ENCODE measurements at regions not wholly inside any gene's neighbourhood (a gene's known extent, or its start where the extent isn't known, plus 50 kb on each side); places are given as distances from the start of the nearest gene placed in this dataset.

DNA sequence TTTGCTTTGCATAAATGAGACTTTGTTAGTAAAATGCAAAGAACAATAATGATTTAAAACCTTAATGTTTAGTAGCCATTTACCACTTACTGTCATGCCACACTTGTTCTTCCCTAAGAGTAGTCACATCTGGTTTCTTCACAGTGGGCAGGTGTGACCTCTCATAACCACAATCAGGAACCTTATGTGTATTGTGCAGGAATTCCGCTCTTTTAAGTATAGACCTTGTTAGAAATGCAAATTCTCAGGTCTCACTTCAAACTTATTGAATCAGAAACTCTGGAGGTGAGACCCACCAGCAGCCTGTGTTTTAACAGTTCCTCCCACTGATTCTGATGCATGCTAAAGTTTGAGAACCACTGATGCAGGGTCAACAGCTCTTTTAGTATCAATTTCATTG lies 518.8 kb upstream of the MEX3C start:
- CTCF ChIA-PET = interaction anchor here (1.1 kb wide), 1 partner anchor 26 kb away, joined by 3 read pairs; no protein-coding TSS in a partner anchor
- TF ChIP-seq GABPA (IDR thresholded peaks at IDR 0.05; ENCODE audit: low read depth) (no peak), FOSL2 (IDR thresholded peaks at IDR 0.05; ENCODE audit: borderline replicate concordance, low read depth) (no peak), YY1 (IDR thresholded peaks at IDR 0.05; ENCODE audit: low read depth) (no peak), EZH2phosphoT487 (IDR thresholded peaks at IDR 0.05; ENCODE audit: borderline replicate concordance, low read depth) (no peak), RAD21 (IDR thresholded peaks at IDR 0.05; ENCODE audit: low read length) (no peak), RFX5 (IDR thresholded peaks at IDR 0.05; ENCODE audit: low read length) (no peak), ZBTB33 (IDR thresholded peaks at IDR 0.05; ENCODE audit: borderline replicate concordance, low read depth) (no peak), USF1 (IDR thresholded peaks at IDR 0.05; ENCODE audit: borderline replicate concordance, low read depth) (no peak), MAX (IDR thresholded peaks at IDR 0.05; ENCODE audit: low read depth) (no peak), NFIC (IDR thresholded peaks at IDR 0.05; ENCODE audit: borderline replicate concordance) (no peak), JUND (IDR thresholded peaks at IDR 0.05) (no peak), RCOR1 (IDR thresholded peaks at IDR 0.05; ENCODE audit: low read length) (no peak), SMC3 (IDR thresholded peaks at IDR 0.05; ENCODE audit: low read depth, low read length) (no peak), ELF1 (IDR thresholded peaks at IDR 0.05) (no peak), SIN3A (IDR thresholded peaks at IDR 0.05; ENCODE audit: borderline replicate concordance, low read depth, low read length) (no peak), CHD2 (IDR thresholded peaks at IDR 0.05; ENCODE audit: low read length, partially characterized antibody) (no peak), MXI1 (IDR thresholded peaks at IDR 0.05; ENCODE audit: low read depth, low read length) (no peak)
- TF ChIP-seq, protein P1, sequence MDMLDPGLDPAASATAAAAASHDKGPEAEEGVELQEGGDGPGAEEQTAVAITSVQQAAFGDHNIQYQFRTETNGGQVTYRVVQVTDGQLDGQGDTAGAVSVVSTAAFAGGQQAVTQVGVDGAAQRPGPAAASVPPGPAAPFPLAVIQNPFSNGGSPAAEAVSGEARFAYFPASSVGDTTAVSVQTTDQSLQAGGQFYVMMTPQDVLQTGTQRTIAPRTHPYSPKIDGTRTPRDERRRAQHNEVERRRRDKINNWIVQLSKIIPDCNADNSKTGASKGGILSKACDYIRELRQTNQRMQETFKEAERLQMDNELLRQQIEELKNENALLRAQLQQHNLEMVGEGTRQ (IDR thresholded peaks at IDR 0.05; ENCODE audit: borderline replicate concordance, low read depth, low read length) = no peak
- TF ChIP-seq, protein P2, sequence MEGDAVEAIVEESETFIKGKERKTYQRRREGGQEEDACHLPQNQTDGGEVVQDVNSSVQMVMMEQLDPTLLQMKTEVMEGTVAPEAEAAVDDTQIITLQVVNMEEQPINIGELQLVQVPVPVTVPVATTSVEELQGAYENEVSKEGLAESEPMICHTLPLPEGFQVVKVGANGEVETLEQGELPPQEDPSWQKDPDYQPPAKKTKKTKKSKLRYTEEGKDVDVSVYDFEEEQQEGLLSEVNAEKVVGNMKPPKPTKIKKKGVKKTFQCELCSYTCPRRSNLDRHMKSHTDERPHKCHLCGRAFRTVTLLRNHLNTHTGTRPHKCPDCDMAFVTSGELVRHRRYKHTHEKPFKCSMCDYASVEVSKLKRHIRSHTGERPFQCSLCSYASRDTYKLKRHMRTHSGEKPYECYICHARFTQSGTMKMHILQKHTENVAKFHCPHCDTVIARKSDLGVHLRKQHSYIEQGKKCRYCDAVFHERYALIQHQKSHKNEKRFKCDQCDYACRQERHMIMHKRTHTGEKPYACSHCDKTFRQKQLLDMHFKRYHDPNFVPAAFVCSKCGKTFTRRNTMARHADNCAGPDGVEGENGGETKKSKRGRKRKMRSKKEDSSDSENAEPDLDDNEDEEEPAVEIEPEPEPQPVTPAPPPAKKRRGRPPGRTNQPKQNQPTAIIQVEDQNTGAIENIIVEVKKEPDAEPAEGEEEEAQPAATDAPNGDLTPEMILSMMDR (IDR thresholded peaks at IDR 0.05) = no peak
- TF ChIP-seq, protein P3, sequence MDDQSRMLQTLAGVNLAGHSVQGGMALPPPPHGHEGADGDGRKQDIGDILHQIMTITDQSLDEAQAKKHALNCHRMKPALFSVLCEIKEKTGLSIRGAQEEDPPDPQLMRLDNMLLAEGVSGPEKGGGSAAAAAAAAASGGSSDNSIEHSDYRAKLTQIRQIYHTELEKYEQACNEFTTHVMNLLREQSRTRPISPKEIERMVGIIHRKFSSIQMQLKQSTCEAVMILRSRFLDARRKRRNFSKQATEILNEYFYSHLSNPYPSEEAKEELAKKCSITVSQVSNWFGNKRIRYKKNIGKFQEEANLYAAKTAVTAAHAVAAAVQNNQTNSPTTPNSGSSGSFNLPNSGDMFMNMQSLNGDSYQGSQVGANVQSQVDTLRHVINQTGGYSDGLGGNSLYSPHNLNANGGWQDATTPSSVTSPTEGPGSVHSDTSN (IDR thresholded peaks at IDR 0.05) = no peak
- no peak overlapping the region for H2AFZ ChIP-seq (ENCODE audit: low read depth)
- H3K9me2 ChIP-seq = no peaks in the 10 kb centered on the region
- no peak overlapping the region for H3K27ac ChIP-seq (ENCODE audit: low read depth in 2 of 2, low read length in 1 of 2)
- H3K27me3 ChIP-seq (ENCODE audit: insufficient read depth) = no peaks in the 10 kb centered on the region
- no peak for DNase-seq
- no peak overlapping the region for H3K4me3 ChIP-seq (ENCODE audit: low read depth in 2 of 2, low read length in 1 of 2)
- WGBS (ENCODE audit: low lambda C conversion rate) = 0% methylated on average over 1 of the region's 1 CpG
- H3K79me2 ChIP-seq (ENCODE audit: insufficient read depth) = no peaks in the 10 kb centered on the region
- H3F3A ChIP-seq (replicated peaks; ENCODE audit: insufficient read depth) = no peaks in the 10 kb centered on the region
- POLR2A ChIA-PET = no interaction called here
- H3K36me3 ChIP-seq (replicated peaks in 1 of 2; ENCODE audit: control insufficient read depth in 1 of 2, insufficient read depth in 2 of 2, low read length in 1 of 2) = no peaks in the 10 kb centered on the region
- no peak overlapping the region for H3K9ac ChIP-seq
- no peak overlapping the region for H3K4me2 ChIP-seq
- no peaks in the 10 kb centered on the region for H4K20me1 ChIP-seq (ENCODE audit: insufficient read depth)
- H3K4me1 ChIP-seq (ENCODE audit: control insufficient read depth in 1 of 2, insufficient read depth in 2 of 2, low read depth in 1 of 2, low read length in 1 of 2) = no peaks in the 10 kb centered on the region; a peak in 1 of 4 replicates
- no peaks in the 10 kb centered on the region for H3K9me3 ChIP-seq

Data from SK-N-SH (cell line).